HG03354 (cell line): ENCODE measurements at regions not wholly inside any gene's neighbourhood (a gene's known extent, or its start where the extent isn't known, plus 50 kb on each side); places are given as distances from the start of the nearest gene placed in this dataset.
A peak's percentile ranks its signal among the peaks of the same experiment; 100 is the strongest.
"Not testable (repeated sequence)": the region's sequence is repeated elsewhere in the genome, so short reads cannot be mapped to it uniquely, and the experiment has no call there.

Experiments
- ATAC-seq: cut with Tn5 transposase; IDR thresholded peaks from one replicate; pipeline ENCODE4 v1.9.1; 2021; ENCODE audit warnings: mild to moderate bottlenecking; ENCODE audit not compliant: unreplicated experiment, poor library complexity, severe bottlenecking

GRCh38 chr11:79501707-79502106, 60.9 kb upstream of the TENM4 start:
- ATAC-seq = no peak

- not testable (repeated sequence) for ATAC-seq
Measured at GRCh38 chr11:79499929-79500328, 59.1 kb upstream of the TENM4 start.

DNA sequence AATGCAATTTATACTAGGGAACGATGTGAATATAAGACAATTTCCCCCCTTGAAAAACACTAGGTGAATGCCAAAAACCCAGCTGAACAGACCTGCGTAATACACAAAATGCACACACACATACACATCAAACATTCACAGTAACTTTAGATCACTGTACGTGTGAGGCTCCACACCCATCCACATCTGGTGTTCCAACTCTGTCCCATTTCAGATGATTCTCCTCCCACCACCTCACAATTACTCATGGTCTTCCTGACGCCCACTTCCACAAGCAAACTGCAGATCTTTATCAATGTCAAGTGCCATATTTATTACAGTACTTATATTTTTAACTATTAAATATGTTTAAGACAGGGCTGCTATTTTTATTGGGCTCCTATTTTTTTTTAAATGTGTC, 57.8 kb upstream of the TENM4 start:
- no peak for ATAC-seq

GRCh38 chr11:79493555-79494171, 52.8 kb upstream of the TENM4 start:
- peak; percentile 96 for ATAC-seq

GRCh38 chr11:79492008-79492407, 51.2 kb upstream of the TENM4 start:
- no peak for ATAC-seq
